Mesenchymal stem cell (in vitro differentiated cells and primary cell): ENCODE measurements at regions not wholly inside any gene's neighbourhood (a gene's known extent, or its start where the extent isn't known, plus 50 kb on each side); places are given as distances from the start of the nearest gene placed in this dataset.

ENCODE experiments used
- DNase-seq: peaks from one replicate; pipeline ENCODE4 v3.0.0-alpha.2; 2013
- H2AFZ ChIP-seq: one replicate; pipeline ENCODE4 v1.6.1; 2013; ENCODE audit warnings: low read depth, mild to moderate bottlenecking, control low read depth, inconsistent platforms, low read length, moderate library complexity
- H2AK5ac ChIP-seq: 2 replicates; pipeline ENCODE4 v1.6.1; 2013; ENCODE audit warnings: low read length, moderate library complexity, mild to moderate bottlenecking, inconsistent platforms; ENCODE audit not compliant: severe bottlenecking
- H2BK120ac ChIP-seq: one replicate; pipeline ENCODE4 v1.6.1; 2013; ENCODE audit warnings: low read depth, mild to moderate bottlenecking, inconsistent platforms, low read length, moderate library complexity
- H2BK12ac ChIP-seq, 2 experiments: one replicate each; pipeline ENCODE4 v1.6.1; 2013; ENCODE audit warnings: inconsistent platforms in 2 of 2, low read length in 2 of 2, mild to moderate bottlenecking in 2 of 2, moderate library complexity in 2 of 2, control low read depth in 1 of 2
- H2BK15ac ChIP-seq: one replicate; pipeline ENCODE4 v1.6.1; 2013; ENCODE audit warnings: mild to moderate bottlenecking, low read depth, inconsistent platforms; ENCODE audit not compliant: poor library complexity, severe bottlenecking
- H2BK5ac ChIP-seq: 2 replicates; pipeline ENCODE4 v1.6.1; 2013; ENCODE audit warnings: low read depth, mild to moderate bottlenecking, low read length, control low read depth, inconsistent platforms; ENCODE audit not compliant: poor library complexity, severe bottlenecking
- H3K14ac ChIP-seq, 2 experiments: one replicate each; pipeline ENCODE4 v1.6.1; 2013; ENCODE audit warnings: inconsistent platforms in 2 of 2, low read length in 2 of 2, control low read depth in 1 of 2, mild to moderate bottlenecking in 1 of 2, moderate library complexity in 1 of 2
- H3K18ac ChIP-seq, 2 experiments: one replicate each; pipeline ENCODE4 v1.6.1; 2013; ENCODE audit warnings: inconsistent platforms in 2 of 2, low read length in 2 of 2, control low read depth in 1 of 2, low read depth in 1 of 2, mild to moderate bottlenecking in 1 of 2
- H3K23ac ChIP-seq, 2 experiments: one replicate each; pipeline ENCODE4 v1.6.1; 2013; ENCODE audit warnings: inconsistent platforms in 2 of 2, low read length in 2 of 2, mild to moderate bottlenecking in 2 of 2, moderate library complexity in 2 of 2, control low read depth in 1 of 2
- H3K27ac ChIP-seq: 2 replicates; pipeline ENCODE4 v1.5.1; 2013; ENCODE audit warnings: mild to moderate bottlenecking, moderate library complexity, low read length, control low read depth, inconsistent platforms; ENCODE audit not compliant: poor library complexity, severe bottlenecking
- H3K27me3 ChIP-seq, 2 experiments: 2 replicates each; pipeline versions ENCODE4 v1.6.1 to v1.7.0; 2013; ENCODE audit warnings: low read length in 2 of 2, mild to moderate bottlenecking in 2 of 2, moderate library complexity in 2 of 2, control low read depth in 1 of 2, inconsistent platforms in 1 of 2; ENCODE audit not compliant: control insufficient read depth in 1 of 2, insufficient read depth in 1 of 2
- H3K36me3 ChIP-seq, 2 experiments: 2 replicates each; pipeline versions ENCODE4 v1.6.1 to v1.7.0; 2013; ENCODE audit warnings: low read length in 2 of 2, control low read depth in 1 of 2, inconsistent platforms in 1 of 2, low read depth in 1 of 2, mild to moderate bottlenecking in 1 of 2; ENCODE audit not compliant: insufficient read depth in 2 of 2, control insufficient read depth in 1 of 2
- H3K4ac ChIP-seq, 2 experiments: one replicate each; pipeline ENCODE4 v1.6.1; 2013; ENCODE audit warnings: inconsistent platforms in 2 of 2, low read length in 2 of 2, mild to moderate bottlenecking in 2 of 2, moderate library complexity in 2 of 2, control low read depth in 1 of 2, low read depth in 1 of 2
- H3K4me1 ChIP-seq: 2 replicates; pipeline ENCODE4 v1.6.1; 2013; ENCODE audit warnings: low read depth, low read length, control low read depth; ENCODE audit not compliant: control insufficient read depth, insufficient read depth
- H3K4me2 ChIP-seq: 2 replicates; pipeline ENCODE4 v1.6.1; 2013; ENCODE audit warnings: low read length, mild to moderate bottlenecking, inconsistent platforms; ENCODE audit not compliant: poor library complexity, severe bottlenecking
- H3K4me3 ChIP-seq, 2 experiments: 2 replicates each; pipeline versions ENCODE4 v1.5.1 to v1.7.0; 2013; ENCODE audit warnings: low read length in 2 of 2, mild to moderate bottlenecking in 2 of 2, control low read depth in 1 of 2, low read depth in 1 of 2; ENCODE audit not compliant: insufficient read depth in 1 of 2
- H3K79me1 ChIP-seq: replicated peaks from 2 replicates; pipeline ENCODE4 v1.6.1; 2013; ENCODE audit warnings: mild to moderate bottlenecking, control low read depth, low read length, inconsistent platforms; ENCODE audit not compliant: poor library complexity, severe bottlenecking
- H3K9ac ChIP-seq: 2 replicates; pipeline ENCODE4 v1.7.0; 2013; ENCODE audit warnings: mild to moderate bottlenecking, low read length, moderate library complexity
- H3K9me3 ChIP-seq: 2 replicates; pipeline ENCODE4 v1.7.0; 2013; ENCODE audit warnings: mild to moderate bottlenecking, low read length; ENCODE audit not compliant: control insufficient read depth
- H4K8ac ChIP-seq: one replicate; pipeline ENCODE4 v1.6.1; 2013; ENCODE audit warnings: inconsistent platforms, mild to moderate bottlenecking, low read length, moderate library complexity
- H4K91ac ChIP-seq: one replicate; pipeline ENCODE4 v1.6.1; 2013; ENCODE audit warnings: mild to moderate bottlenecking, low read length, inconsistent platforms
- WGBS: methylation state at CpG from one replicate; pipeline ENCODE4 v1.1.7; 2013; ENCODE audit warnings: mixed read lengths; 5-methylcytosine and 5-hydroxymethylcytosine counted together

GRCh38 chr3:159846255-159846654 is 142.4 kb upstream of the IL12A start:
- no peak overlapping the region for H3K4me2 ChIP-seq
- no peaks in the 10 kb centered on the region for H3K36me3 ChIP-seq
- no peak overlapping the region for H4K91ac ChIP-seq
- peak overlapping the region; percentile 79 for H2AK5ac ChIP-seq
- H3K4me1 ChIP-seq = peaks cover 13% of the 10 kb centered on the region
- H3K9ac ChIP-seq = no peak overlapping the region
- no peak overlapping the region for H3K18ac ChIP-seq
- H3K27ac ChIP-seq = no peak overlapping the region
- DNase-seq = no peak
- H3K4me3 ChIP-seq = no peak overlapping the region
- no peak overlapping the region for H2BK12ac ChIP-seq
- no peak overlapping the region for H2BK120ac ChIP-seq
- H3K23ac ChIP-seq = no peak overlapping the region
- peaks cover 16% of the 10 kb centered on the region for H3K79me1 ChIP-seq
- WGBS = no CpG with 5 or more reads among the region's 1 CpG
- no peak overlapping the region for H4K8ac ChIP-seq
- H3K4ac ChIP-seq = peak overlapping the region in 1 of 2 experiments; percentile 26
- no peak overlapping the region for H2AFZ ChIP-seq
- H2BK15ac ChIP-seq = no peak overlapping the region
- H3K14ac ChIP-seq = no peak overlapping the region
- no peak overlapping the region for H2BK5ac ChIP-seq
- H3K27me3 ChIP-seq = no peaks in the 10 kb centered on the region
- H3K9me3 ChIP-seq = no peaks in the 10 kb centered on the region

DNA sequence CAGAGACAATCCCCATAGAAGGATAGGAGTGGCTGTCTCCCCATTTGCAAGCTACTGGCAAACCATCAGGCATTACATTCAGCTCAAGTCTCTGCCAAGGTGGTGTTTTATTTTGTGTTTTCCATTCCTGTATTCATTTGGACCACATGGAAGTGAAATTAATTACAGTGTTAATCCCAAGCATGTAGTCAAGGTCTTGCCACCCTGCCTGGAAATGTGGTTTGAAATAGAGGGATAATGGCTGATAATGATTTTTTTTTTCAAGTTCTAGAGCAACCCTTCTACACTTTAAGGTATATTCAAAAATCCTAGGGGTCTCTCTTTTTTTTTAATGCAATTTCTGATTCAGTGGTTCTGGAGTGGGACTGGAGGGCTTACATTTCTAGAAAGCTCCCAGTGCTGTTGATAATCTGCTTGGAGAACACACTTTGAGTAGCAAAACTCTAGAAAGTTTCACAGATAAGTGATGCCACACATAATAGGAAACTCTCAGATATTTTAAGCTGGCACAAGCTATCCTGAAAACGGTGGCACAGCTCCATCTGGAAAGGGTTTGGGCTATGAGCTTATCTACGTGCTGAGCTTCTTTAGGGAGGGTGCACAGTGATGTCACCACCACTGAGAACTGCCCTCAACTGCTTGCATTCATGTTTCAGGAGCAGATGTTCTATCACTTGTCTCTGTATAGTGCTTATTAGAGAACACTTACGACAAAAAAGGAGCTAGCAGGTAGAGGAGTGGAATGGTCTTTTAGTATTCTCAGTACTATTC is 140.1 kb upstream of the IL12A start:
- H2BK120ac ChIP-seq = no peak overlapping the region
- H4K91ac ChIP-seq = no peak overlapping the region
- no peaks in the 10 kb centered on the region for H3K9me3 ChIP-seq
- peaks cover 19% of the 10 kb centered on the region for H3K4me1 ChIP-seq
- H2AFZ ChIP-seq = no peak overlapping the region
- no peak overlapping the region for H3K4me3 ChIP-seq
- no peaks in the 10 kb centered on the region for H3K27me3 ChIP-seq
- no peak overlapping the region for H3K4ac ChIP-seq
- 98% methylated on average over 3 of the region's 3 CpGs for WGBS
- no peak overlapping the region for H2AK5ac ChIP-seq
- no peak overlapping the region for H3K23ac ChIP-seq
- no peak overlapping the region for H2BK5ac ChIP-seq
- no peak overlapping the region for H3K4me2 ChIP-seq
- no peak overlapping the region for H3K9ac ChIP-seq
- H3K14ac ChIP-seq = no peak overlapping the region
- H3K18ac ChIP-seq = peak overlapping the region in 1 of 2 experiments; percentile 52
- H2BK15ac ChIP-seq = no peak overlapping the region
- no peak for DNase-seq
- H2BK12ac ChIP-seq = no peak overlapping the region
- H3K79me1 ChIP-seq = peaks cover 14% of the 10 kb centered on the region
- H4K8ac ChIP-seq = peak overlapping the region; percentile 38
- H3K27ac ChIP-seq = no peak overlapping the region
- no peaks in the 10 kb centered on the region for H3K36me3 ChIP-seq

GRCh38 chr3:159850481-159850880 is 138.2 kb upstream of the IL12A start:
- Histone ChIP-seq H3K4me3 (peak overlapping the region in 1 of 2 experiments; percentile 6), H3K4me1 (peaks cover 16% of the 10 kb centered on the region), H4K8ac (peak overlapping the region; percentile 59), H2BK12ac (peak overlapping the region in 1 of 2 experiments; percentile 46), H2BK15ac (peak overlapping the region; percentile 65), H2BK5ac (no peak overlapping the region), H3K4ac (peak overlapping the region in 1 of 2 experiments; percentile 21), H3K9me3 (no peaks in the 10 kb centered on the region), H4K91ac (peak overlapping the region; percentile 44), H3K36me3 (no peaks in the 10 kb centered on the region), H3K27me3 (no peaks in the 10 kb centered on the region), H3K9ac (no peak overlapping the region), H3K23ac (no peak overlapping the region), H3K14ac (peak overlapping the region in 1 of 2 experiments; percentile 39), H2AK5ac (peak overlapping the region; percentile 65), H3K79me1 (peaks cover 14% of the 10 kb centered on the region), H3K18ac (peak overlapping the region; percentile 21 to 47), H2AFZ (no peak overlapping the region), H3K4me2 (no peak overlapping the region), H3K27ac (no peak overlapping the region), H2BK120ac (no peak overlapping the region)
- peak; percentile 13 for DNase-seq
- WGBS = 65% methylated on average over 3 of the region's 4 CpGs

GRCh38 chr3:159852266-159852665 is 136.4 kb upstream of the IL12A start:
- Histone ChIP-seq H3K23ac (no peak overlapping the region), H3K36me3 (no peaks in the 10 kb centered on the region), H3K4me3 (no peak overlapping the region), H2BK5ac (no peak overlapping the region), H2BK12ac (no peak overlapping the region), H2BK15ac (no peak overlapping the region), H3K4me1 (peaks cover 20% of the 10 kb centered on the region), H3K4ac (peak overlapping the region in 1 of 2 experiments; percentile 87), H2AK5ac (peak overlapping the region; percentile 44), H3K9me3 (no peaks in the 10 kb centered on the region), H3K18ac (peak overlapping the region; percentile 16 to 46), H3K27ac (peak overlapping the region; percentile 93), H2BK120ac (peak overlapping the region; percentile 77), H3K9ac (peak overlapping the region; percentile 68), H2AFZ (no peak overlapping the region), H3K4me2 (peak overlapping the region; percentile 18), H4K8ac (no peak overlapping the region), H3K79me1 (peaks cover 15% of the 10 kb centered on the region), H3K14ac (no peak overlapping the region), H3K27me3 (no peaks in the 10 kb centered on the region), H4K91ac (no peak overlapping the region)
- 14% methylated on average over 2 of the region's 2 CpGs for WGBS
- DNase-seq = no peak
